ENCODE measurements at regions not wholly inside any gene's neighbourhood (a gene's known extent, or its start where the extent isn't known, plus 50 kb on each side); places are given as distances from the start of the nearest gene placed in this dataset.
"Not testable (repeated sequence)": the region's sequence is repeated elsewhere in the genome, so short reads cannot be mapped to it uniquely, and the experiment has no call there.

DNA sequence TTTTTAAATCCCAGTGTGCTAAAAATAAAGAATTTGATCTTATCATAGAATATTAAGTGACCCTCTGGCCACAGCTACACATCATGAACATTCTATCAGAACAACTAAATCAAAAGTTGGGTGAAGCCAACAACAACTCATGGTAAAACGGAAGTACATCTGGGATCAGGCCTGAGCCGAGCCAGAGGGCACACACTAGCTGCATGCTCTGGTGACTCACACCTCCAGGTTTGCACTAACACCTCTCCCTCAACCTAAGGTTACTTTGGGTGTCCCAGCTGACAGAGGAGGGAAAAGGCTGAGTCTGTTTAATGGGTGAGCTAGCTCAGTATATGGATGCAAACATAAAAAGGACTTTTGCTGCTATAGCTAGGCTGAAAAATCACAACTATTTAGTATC lies 281.6 kb downstream of the HGF start:
- Histone ChIP-seq H3K27ac (peak overlapping the region; percentile 90), H3K4me1 (ENCODE audit: control insufficient read depth in 1 of 2, insufficient read depth in 1 of 2, low read depth in 1 of 2, low read length in 1 of 2) (peaks cover 32 to 55% of the 10 kb centered on the region in 2 experiments), H3K27me3 (no peaks in the 10 kb centered on the region), H3K36me3 (no peaks in the 10 kb centered on the region), H3K9me3 (no peaks in the 10 kb centered on the region), H3K4me3 (ENCODE audit: low read depth in 1 of 2, low read length in 1 of 2) (peak overlapping the region in 1 of 2 experiments; percentile 15)
- TF ChIP-seq, protein P1, sequence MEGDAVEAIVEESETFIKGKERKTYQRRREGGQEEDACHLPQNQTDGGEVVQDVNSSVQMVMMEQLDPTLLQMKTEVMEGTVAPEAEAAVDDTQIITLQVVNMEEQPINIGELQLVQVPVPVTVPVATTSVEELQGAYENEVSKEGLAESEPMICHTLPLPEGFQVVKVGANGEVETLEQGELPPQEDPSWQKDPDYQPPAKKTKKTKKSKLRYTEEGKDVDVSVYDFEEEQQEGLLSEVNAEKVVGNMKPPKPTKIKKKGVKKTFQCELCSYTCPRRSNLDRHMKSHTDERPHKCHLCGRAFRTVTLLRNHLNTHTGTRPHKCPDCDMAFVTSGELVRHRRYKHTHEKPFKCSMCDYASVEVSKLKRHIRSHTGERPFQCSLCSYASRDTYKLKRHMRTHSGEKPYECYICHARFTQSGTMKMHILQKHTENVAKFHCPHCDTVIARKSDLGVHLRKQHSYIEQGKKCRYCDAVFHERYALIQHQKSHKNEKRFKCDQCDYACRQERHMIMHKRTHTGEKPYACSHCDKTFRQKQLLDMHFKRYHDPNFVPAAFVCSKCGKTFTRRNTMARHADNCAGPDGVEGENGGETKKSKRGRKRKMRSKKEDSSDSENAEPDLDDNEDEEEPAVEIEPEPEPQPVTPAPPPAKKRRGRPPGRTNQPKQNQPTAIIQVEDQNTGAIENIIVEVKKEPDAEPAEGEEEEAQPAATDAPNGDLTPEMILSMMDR (IDR thresholded peaks at IDR 0.05), result no peak

DNA sequence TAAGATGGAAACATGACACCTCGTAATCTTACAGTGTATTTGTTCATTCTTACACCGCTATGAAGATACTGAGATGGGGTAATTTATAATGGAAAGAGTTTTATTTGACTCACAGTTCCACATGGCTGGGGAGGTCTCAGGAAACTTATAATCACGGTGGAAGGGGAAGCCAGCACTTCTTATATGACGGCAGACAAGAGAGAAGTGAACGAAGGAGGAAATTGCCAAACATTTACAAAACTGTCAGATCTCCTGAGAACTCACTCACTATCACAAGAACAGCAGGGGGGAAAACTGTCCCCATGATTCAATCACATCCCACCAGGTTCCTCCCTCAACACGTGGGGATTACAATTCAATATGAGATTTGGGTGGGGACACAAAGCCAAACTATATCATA lies 282.3 kb downstream of the HGF start:
- H3K36me3 ChIP-seq, result no peaks in the 10 kb centered on the region
- TF ChIP-seq, protein P1 (IDR thresholded peaks at IDR 0.05), result no peak
- peaks cover 32 to 57% of the 10 kb centered on the region in 2 experiments for H3K4me1 ChIP-seq (ENCODE audit: control insufficient read depth in 1 of 2, insufficient read depth in 1 of 2, low read depth in 1 of 2, low read length in 1 of 2)
- peak overlapping the region; percentile 90 for H3K27ac ChIP-seq
- H3K27me3 ChIP-seq, result no peaks in the 10 kb centered on the region
- H3K9me3 ChIP-seq, result no peaks in the 10 kb centered on the region
- peak overlapping the region in 1 of 2 experiments; percentile 8 for H3K4me3 ChIP-seq (ENCODE audit: low read depth in 1 of 2, low read length in 1 of 2)

DNA sequence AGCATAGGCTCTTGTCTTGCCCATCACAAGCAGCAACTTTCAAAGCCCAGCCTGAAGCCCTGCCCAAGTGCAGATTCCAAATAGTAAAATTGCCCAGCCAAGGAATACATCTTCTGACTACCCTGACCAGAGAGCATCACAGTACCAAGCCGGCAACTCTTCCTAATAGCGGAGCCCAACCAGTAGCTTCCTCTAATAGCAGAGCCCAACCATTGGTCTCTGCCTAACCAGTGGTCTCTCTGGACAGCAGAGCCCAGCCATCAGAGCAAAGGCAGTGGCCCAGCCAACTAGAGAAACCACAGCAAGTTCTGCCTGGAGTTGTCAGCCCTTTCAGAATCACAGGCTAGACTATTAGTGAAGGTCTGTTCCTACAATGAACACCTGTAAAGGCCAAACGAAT lies 285.6 kb downstream of the HGF start:
- H3K4me3 ChIP-seq (ENCODE audit: low read depth in 1 of 2, low read length in 1 of 2), result no peak overlapping the region
- no peaks in the 10 kb centered on the region for H3K27me3 ChIP-seq
- H3K36me3 ChIP-seq, result no peaks in the 10 kb centered on the region
- no peaks in the 10 kb centered on the region for H3K9me3 ChIP-seq
- H3K27ac ChIP-seq, result peak overlapping the region; percentile 7
- TF ChIP-seq, protein P1 (IDR thresholded peaks at IDR 0.05), result no peak
- peaks cover 40 to 53% of the 10 kb centered on the region in 2 experiments for H3K4me1 ChIP-seq (ENCODE audit: control insufficient read depth in 1 of 2, insufficient read depth in 1 of 2, low read depth in 1 of 2, low read length in 1 of 2)

DNA sequence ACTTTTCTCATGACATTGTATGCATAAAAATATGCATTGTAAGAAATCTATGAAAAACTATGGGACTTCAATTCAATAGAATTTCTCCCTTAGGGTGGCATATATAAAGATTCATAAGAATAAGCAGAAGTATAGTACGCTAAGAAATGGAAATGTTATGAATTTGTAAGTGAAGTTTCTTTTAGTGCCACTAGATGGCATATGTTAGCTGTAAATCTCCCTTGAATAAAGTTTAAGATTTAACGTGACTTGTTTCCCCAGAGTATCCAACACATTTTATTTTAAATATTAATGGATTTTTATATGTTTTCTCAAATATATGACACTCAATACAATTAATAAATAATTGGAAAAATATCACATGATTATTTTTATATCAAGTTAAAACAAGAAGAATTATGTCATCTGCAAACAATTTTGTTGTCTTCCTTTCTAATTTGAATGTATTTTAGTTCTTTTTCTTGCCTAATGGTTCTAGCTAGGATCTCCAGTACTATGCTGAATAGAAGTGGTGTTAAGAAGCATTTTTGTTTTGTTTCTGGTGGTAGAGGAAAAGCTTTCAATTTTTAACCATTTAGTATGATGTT lies 287.2 kb downstream of the HGF start:
- TF ChIP-seq, protein P1 (IDR thresholded peaks at IDR 0.05), result peak; percentile 65
- H3K27me3 ChIP-seq, result no peaks in the 10 kb centered on the region
- H3K36me3 ChIP-seq, result no peaks in the 10 kb centered on the region
- peaks cover 25 to 37% of the 10 kb centered on the region in 2 experiments for H3K4me1 ChIP-seq (ENCODE audit: control insufficient read depth in 1 of 2, insufficient read depth in 1 of 2, low read depth in 1 of 2, low read length in 1 of 2)
- H3K27ac ChIP-seq, result no peak overlapping the region
- H3K4me3 ChIP-seq (ENCODE audit: low read depth in 1 of 2, low read length in 1 of 2), result no peak overlapping the region
- H3K9me3 ChIP-seq, result no peaks in the 10 kb centered on the region

DNA sequence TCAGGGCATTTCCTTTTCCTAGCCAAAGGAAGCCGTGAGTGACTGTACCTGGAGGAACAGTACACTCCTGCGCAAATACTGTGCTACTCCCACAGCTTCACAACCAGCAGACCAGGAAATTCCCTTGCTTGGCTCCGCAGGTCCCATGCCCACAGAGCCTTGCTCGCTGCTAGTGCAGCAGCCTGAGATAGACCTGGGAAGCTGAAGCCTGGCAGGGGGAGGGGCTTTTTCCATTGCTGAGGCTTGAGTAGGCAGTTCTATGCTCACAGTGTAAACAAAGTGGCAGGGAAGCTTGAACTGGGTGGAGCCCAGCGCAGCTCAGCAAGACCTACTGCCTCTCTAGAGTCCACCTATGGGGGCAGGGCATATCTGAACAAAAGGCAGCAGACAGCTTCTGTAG lies 291.2 kb downstream of the HGF start:
- peaks cover 9 to 10% of the 10 kb centered on the region in 2 experiments for H3K4me1 ChIP-seq (ENCODE audit: control insufficient read depth in 1 of 2, insufficient read depth in 1 of 2, low read depth in 1 of 2, low read length in 1 of 2)
- H3K4me3 ChIP-seq (ENCODE audit: low read depth in 1 of 2, low read length in 1 of 2), result no peak overlapping the region
- H3K36me3 ChIP-seq, result no peaks in the 10 kb centered on the region
- H3K27me3 ChIP-seq, result no peaks in the 10 kb centered on the region
- TF ChIP-seq, protein P1 (IDR thresholded peaks at IDR 0.05), result no peak
- no peak overlapping the region for H3K27ac ChIP-seq
- H3K9me3 ChIP-seq, result no peaks in the 10 kb centered on the region

DNA sequence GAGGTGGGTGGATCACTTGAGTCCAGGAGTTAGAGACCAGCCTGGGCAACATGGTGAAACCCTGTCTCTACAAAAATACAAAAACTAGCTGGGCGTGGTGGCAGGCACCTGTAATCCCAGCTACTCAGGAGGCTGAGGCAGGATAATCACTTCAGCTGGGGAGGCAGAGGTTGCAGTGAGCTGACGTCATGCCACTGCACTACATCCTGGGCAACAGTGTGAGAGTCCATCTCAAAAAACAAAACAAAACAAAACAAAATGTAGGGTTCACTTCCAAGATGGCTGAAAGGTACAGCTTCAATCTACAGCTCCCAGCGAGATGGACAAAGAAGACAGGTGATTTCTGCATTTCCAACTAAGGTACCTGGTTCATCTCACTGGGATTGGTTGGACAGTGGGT lies 291.6 kb downstream of the HGF start:
- H3K4me1 ChIP-seq (ENCODE audit: control insufficient read depth in 1 of 2, insufficient read depth in 1 of 2, low read depth in 1 of 2, low read length in 1 of 2), result peaks cover 9 to 10% of the 10 kb centered on the region in 2 experiments
- not testable (repeated sequence) for H3K27ac ChIP-seq; H3K27me3 ChIP-seq; H3K9me3 ChIP-seq; H3K4me3 ChIP-seq (ENCODE audit: low read depth in 1 of 2, low read length in 1 of 2); H3K36me3 ChIP-seq

All from neutrophil (primary cell).